Breast epithelium (tissue), 3 donors: ENCODE measurements at regions not wholly inside any gene's neighbourhood (a gene's known extent, or its start where the extent isn't known, plus 50 kb on each side); places are given as distances from the start of the nearest gene placed in this dataset.

Experiments
- CTCF ChIP-seq, 3 donors: fragments of 450-650 bp; IDR thresholded peaks; one replicate each; pipeline ENCODE4 v1.5.1; 2016 to 2017; ENCODE audit warnings: antibody characterized with exemption in 3 of 3, mild to moderate bottlenecking in 3 of 3, moderate library complexity in 3 of 3
- POLR2A ChIP-seq: fragments of 450-650 bp; IDR thresholded peaks from one replicate; pipeline ENCODE4 v1.6.1; 2016; ENCODE audit warnings: antibody characterized with exemption, mild to moderate bottlenecking, moderate library complexity
- POLR2AphosphoS5 ChIP-seq, 3 donors: sonication (generic); formaldehyde crosslinking; IDR thresholded peaks; one replicate each; pipeline ENCODE4 v1.6.1; 2017; ENCODE audit warnings: antibody characterized with exemption in 3 of 3

DNA sequence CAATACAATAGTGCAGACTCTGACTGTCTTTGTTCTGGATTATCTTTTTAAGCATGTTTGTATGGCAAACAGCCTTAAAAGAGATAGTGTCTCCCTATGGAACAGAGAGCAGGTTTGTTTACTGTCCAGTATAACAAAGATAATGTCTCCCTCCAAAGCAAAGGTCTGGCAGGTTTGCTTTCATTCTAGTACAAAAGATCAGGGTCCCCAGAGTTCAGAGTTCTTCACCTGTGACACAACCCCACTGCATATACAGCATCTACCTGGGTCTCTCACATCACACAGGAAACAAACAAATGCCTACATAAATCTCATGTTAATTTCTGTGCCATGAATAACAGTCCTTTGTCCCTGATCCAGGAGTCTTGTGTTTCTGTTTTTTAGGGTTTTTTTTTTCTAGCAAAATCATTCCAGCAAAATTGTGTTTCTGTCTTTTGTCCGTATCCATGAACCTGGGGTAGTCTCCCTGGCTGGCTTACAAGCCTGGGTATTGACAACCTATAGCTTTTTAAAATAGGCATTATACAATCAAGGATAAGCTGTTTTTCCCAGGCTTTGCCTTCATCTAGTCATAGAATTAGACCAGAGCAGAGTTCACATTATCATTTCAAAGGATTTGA lies 89.4 kb upstream of the PTBP2 start:
- TF ChIP-seq CTCF (IDR thresholded peaks at IDR 0.05), result no peak
- no peak for TF ChIP-seq POLR2AphosphoS5 (IDR thresholded peaks at IDR 0.05)
- TF ChIP-seq POLR2A, result no peak
